ENCODE measurements at regions not wholly inside any gene's neighbourhood (a gene's known extent, or its start where the extent isn't known, plus 50 kb on each side); places are given as distances from the start of the nearest gene placed in this dataset.

GRCh38 chr2:145351864-145352425, 832.0 kb upstream of the ZEB2 start:
- no peak overlapping the region for H3K27ac Mint-ChIP-seq (ENCODE audit: low read depth, unreplicated experiment)
- no peak overlapping the region for H3K4me3 Mint-ChIP-seq (ENCODE audit: unreplicated experiment)
- H3K9me3 Mint-ChIP-seq (ENCODE audit: unreplicated experiment), result no peaks in the 10 kb centered on the region
- no TSS peak for BruUV-seq (replicated peaks)
- H3K27me3 Mint-ChIP-seq (ENCODE audit: insufficient read depth, unreplicated experiment), result no peaks in the 10 kb centered on the region
- CTCF ChIA-PET, result interaction anchor here (0.5 to 0.7 kb wide), 4 partner anchors 20 to 255 kb away, joined by 3 read pairs; no protein-coding TSS in a partner anchor
- no peaks in the 10 kb centered on the region for H3K36me3 Mint-ChIP-seq (ENCODE audit: insufficient read depth, unreplicated experiment)
- TF ChIP-seq, protein P1, sequence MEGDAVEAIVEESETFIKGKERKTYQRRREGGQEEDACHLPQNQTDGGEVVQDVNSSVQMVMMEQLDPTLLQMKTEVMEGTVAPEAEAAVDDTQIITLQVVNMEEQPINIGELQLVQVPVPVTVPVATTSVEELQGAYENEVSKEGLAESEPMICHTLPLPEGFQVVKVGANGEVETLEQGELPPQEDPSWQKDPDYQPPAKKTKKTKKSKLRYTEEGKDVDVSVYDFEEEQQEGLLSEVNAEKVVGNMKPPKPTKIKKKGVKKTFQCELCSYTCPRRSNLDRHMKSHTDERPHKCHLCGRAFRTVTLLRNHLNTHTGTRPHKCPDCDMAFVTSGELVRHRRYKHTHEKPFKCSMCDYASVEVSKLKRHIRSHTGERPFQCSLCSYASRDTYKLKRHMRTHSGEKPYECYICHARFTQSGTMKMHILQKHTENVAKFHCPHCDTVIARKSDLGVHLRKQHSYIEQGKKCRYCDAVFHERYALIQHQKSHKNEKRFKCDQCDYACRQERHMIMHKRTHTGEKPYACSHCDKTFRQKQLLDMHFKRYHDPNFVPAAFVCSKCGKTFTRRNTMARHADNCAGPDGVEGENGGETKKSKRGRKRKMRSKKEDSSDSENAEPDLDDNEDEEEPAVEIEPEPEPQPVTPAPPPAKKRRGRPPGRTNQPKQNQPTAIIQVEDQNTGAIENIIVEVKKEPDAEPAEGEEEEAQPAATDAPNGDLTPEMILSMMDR (IDR thresholded peaks at IDR 0.05; ENCODE audit: unreplicated experiment), result no peak
- no peaks in the 10 kb centered on the region for H3K4me1 Mint-ChIP-seq (ENCODE audit: insufficient read depth, unreplicated experiment)
- POLR2A ChIA-PET, result interaction anchor here (1.4 kb wide), 1 partner anchor 10 kb away, joined by 4 read pairs; no protein-coding TSS in a partner anchor
- no peak for DNase-seq (ENCODE audit: unreplicated experiment)
- intact Hi-C loops (cut with micrococcal nuclease), result no loop called here

DNA sequence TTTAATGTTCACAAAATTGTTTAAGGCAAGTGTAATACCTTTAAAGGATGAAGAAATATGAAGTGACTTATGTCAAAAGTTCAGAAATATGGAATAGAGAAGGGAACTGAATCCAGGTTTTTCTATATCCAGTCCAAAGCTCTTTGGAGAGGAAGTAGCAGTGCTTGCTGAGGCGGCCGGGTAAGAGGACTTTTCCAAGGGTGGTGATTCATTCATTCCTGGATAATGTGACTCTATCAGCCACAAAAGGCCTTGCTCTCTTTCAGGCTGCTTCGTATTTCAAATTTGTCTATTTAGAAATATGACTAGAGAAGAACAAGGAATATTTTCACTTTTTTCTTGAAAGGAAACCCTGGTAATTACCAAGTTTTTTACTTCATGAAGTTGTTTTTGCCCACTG, 830.1 kb upstream of the ZEB2 start:
- CTCF ChIA-PET, result no interaction called here

GRCh38 chr2:145344076-145344724, 824.3 kb upstream of the ZEB2 start:
- POLR2A ChIA-PET, result no interaction called here
- no peaks in the 10 kb centered on the region for H3K4me1 Mint-ChIP-seq (ENCODE audit: insufficient read depth, unreplicated experiment)
- intact Hi-C loops (cut with micrococcal nuclease), result no loop called here

More for the DNA sequence above, 830.1 kb upstream of the ZEB2 start:
- intact Hi-C loops (cut with micrococcal nuclease), result no loop called here
- Mint-ChIP-seq H3K27ac (ENCODE audit: low read depth, unreplicated experiment) (no peak overlapping the region), H3K4me3 (ENCODE audit: unreplicated experiment) (no peak overlapping the region), H3K4me1 (ENCODE audit: insufficient read depth, unreplicated experiment) (no peaks in the 10 kb centered on the region), H3K9me3 (ENCODE audit: unreplicated experiment) (no peaks in the 10 kb centered on the region), H3K27me3 (ENCODE audit: insufficient read depth, unreplicated experiment) (no peaks in the 10 kb centered on the region), H3K36me3 (ENCODE audit: insufficient read depth, unreplicated experiment) (no peaks in the 10 kb centered on the region)
- TF ChIP-seq, protein P1 (IDR thresholded peaks at IDR 0.05; ENCODE audit: unreplicated experiment), result no peak
- BruUV-seq (replicated peaks), result no TSS peak
- DNase-seq (ENCODE audit: unreplicated experiment), result peak; percentile 8
- POLR2A ChIA-PET, result no interaction called here

GRCh38 chr2:145343287-145343686, 823.4 kb upstream of the ZEB2 start:
- no peak overlapping the region for H3K4me3 Mint-ChIP-seq (ENCODE audit: unreplicated experiment)
- H3K4me1 Mint-ChIP-seq (ENCODE audit: insufficient read depth, unreplicated experiment), result no peaks in the 10 kb centered on the region
- POLR2A ChIA-PET, result no interaction called here
- intact Hi-C loops (cut with micrococcal nuclease), result no loop called here
- CTCF ChIA-PET, result no interaction called here
- no TSS peak for BruUV-seq (replicated peaks)
- peaks cover 22% of the 10 kb centered on the region for H3K9me3 Mint-ChIP-seq (ENCODE audit: unreplicated experiment)
- TF ChIP-seq, protein P1 (IDR thresholded peaks at IDR 0.05; ENCODE audit: unreplicated experiment), result no peak
- DNase-seq (ENCODE audit: unreplicated experiment), result no peak
- H3K27me3 Mint-ChIP-seq (ENCODE audit: insufficient read depth, unreplicated experiment), result no peaks in the 10 kb centered on the region
- no peaks in the 10 kb centered on the region for H3K36me3 Mint-ChIP-seq (ENCODE audit: insufficient read depth, unreplicated experiment)
- no peak overlapping the region for H3K27ac Mint-ChIP-seq (ENCODE audit: low read depth, unreplicated experiment)

More at GRCh38 chr2:145344076-145344724, 824.3 kb upstream of the ZEB2 start:
- no TSS peak for BruUV-seq (replicated peaks)
- no peak for DNase-seq (ENCODE audit: unreplicated experiment)
- H3K36me3 Mint-ChIP-seq (ENCODE audit: insufficient read depth, unreplicated experiment), result no peaks in the 10 kb centered on the region
- H3K27me3 Mint-ChIP-seq (ENCODE audit: insufficient read depth, unreplicated experiment), result no peaks in the 10 kb centered on the region
- CTCF ChIA-PET, result no interaction called here
- no peak overlapping the region for H3K4me3 Mint-ChIP-seq (ENCODE audit: unreplicated experiment)
- no peak overlapping the region for H3K27ac Mint-ChIP-seq (ENCODE audit: low read depth, unreplicated experiment)
- peaks cover 22% of the 10 kb centered on the region for H3K9me3 Mint-ChIP-seq (ENCODE audit: unreplicated experiment)
- TF ChIP-seq, protein P1 (IDR thresholded peaks at IDR 0.05; ENCODE audit: unreplicated experiment), result no peak

Data from MCF 10A (cell line).